K562 (cell line): ENCODE measurements at regions not wholly inside any gene's neighbourhood (a gene's known extent, or its start where the extent isn't known, plus 50 kb on each side); places are given as distances from the start of the nearest gene placed in this dataset.

Experiments
- ATAC-seq: fragments of 200-7000 bp; cut with Tn5 transposase; 3 replicates; pipeline ENCODE4 v1.9.1; 2020; ENCODE audit warnings: moderate library complexity
- BruUV-seq: library from RNA; stranded (reverse); fragments of 400-500 nt; replicated peaks from 2 replicates; lab custom pipeline; 2021; lab: Mats Ljungman, UMichigan
- CTCF ChIA-PET: fragments of 300-600 bp; formaldehyde crosslinking; extraction: SDS; loops from one replicate; lab custom pipeline; 2021; ENCODE audit warnings: low intra/inter-chr PET ratio; lab: Yijun Ruan, JAX
- POLR2A ChIA-PET: fragments of 300-600, 350-650 bp; sonication (Branson Sonifier 250); formaldehyde crosslinking; extraction: SDS; loops from one replicate; lab custom pipeline; 2021; ENCODE audit warnings: antibody characterized with exemption, inconsistent platforms; lab: Yijun Ruan, JAX
- DNase-seq, 4 experiments: peaks; one replicate each; pipeline versions ENCODE4 v3.0.0 to v3.0.0-alpha.2; 2011 to 2018; ENCODE audit warnings: low spot score in 3 of 4, mixed read lengths in 3 of 4; ENCODE audit errors: extremely low read depth in 1 of 4
- FAIRE-seq: peaks from 2 replicates; lab custom pipeline; 2011; peaks lifted over from hg19 to GRCh38; lab: Jason Lieb, UNC
- H2AFZ ChIP-seq: 2 replicates; pipeline ENCODE4 v1.6.0; 2011; ENCODE audit warnings: low read depth, low read length, control low read depth, inconsistent platforms
- H3K27ac ChIP-seq: fragments of 200-600 bp; 3 replicates; pipeline ENCODE4 v1.8.0; 2011; ENCODE audit warnings: low read depth, mild to moderate bottlenecking, control low read depth, inconsistent platforms, low read length, moderate library complexity, mixed read lengths; ENCODE audit errors: extremely low read depth
- H3K27me3 ChIP-seq, 2 experiments: fragments of 300-600 bp in 1 of 2; 2 replicates in 1 of 2; 3 replicates in 1 of 2; pipeline versions ENCODE4 v1.6.0 to v1.8.0; 2011; ENCODE audit warnings: inconsistent platforms in 2 of 2, low read length in 2 of 2, mild to moderate bottlenecking in 1 of 2, mixed read lengths in 1 of 2, moderate library complexity in 1 of 2; ENCODE audit not compliant: control insufficient read depth in 2 of 2, insufficient read depth in 2 of 2
- H3K36me3 ChIP-seq: fragments of 300-600 bp; 3 replicates; pipeline ENCODE4 v1.8.0; 2011; ENCODE audit warnings: mild to moderate bottlenecking, low read length, inconsistent platforms; ENCODE audit not compliant: control insufficient read depth, insufficient read depth
- H3K4me1 ChIP-seq, 2 experiments: fragments of 200-600 bp in 1 of 2; replicated peaks in 1 of 2; 2 replicates in 1 of 2; 3 replicates in 1 of 2; pipeline versions ENCODE4 v1.5.1 to v1.8.0; 2011; ENCODE audit warnings: inconsistent platforms in 2 of 2, low read length in 2 of 2, mild to moderate bottlenecking in 1 of 2, mixed read lengths in 1 of 2, moderate library complexity in 1 of 2; ENCODE audit not compliant: control insufficient read depth in 2 of 2, insufficient read depth in 2 of 2
- H3K4me2 ChIP-seq: 2 replicates; pipeline ENCODE4 v1.6.1; 2011; ENCODE audit warnings: low read length, control low read depth, inconsistent platforms, mixed read lengths; ENCODE audit not compliant: insufficient read depth
- H3K4me3 ChIP-seq: fragments of 200-600 bp; sonication (generic), shearing (Covaris generic); 2 replicates; pipeline ENCODE4 v1.5.1; 2016; ENCODE audit warnings: control low read depth, inconsistent platforms
- H3K79me2 ChIP-seq: fragments of 200-600 bp; 3 replicates; pipeline ENCODE4 v1.8.0; 2011; ENCODE audit warnings: low read length, inconsistent platforms; ENCODE audit not compliant: control insufficient read depth, insufficient read depth
- H3K9ac ChIP-seq, 2 experiments: 2 replicates each; pipeline versions ENCODE4 v1.6.0 to v1.6.1; 2011; ENCODE audit warnings: low read depth in 2 of 2, low read length in 2 of 2, control low read depth in 1 of 2, inconsistent platforms in 1 of 2, mild to moderate bottlenecking in 1 of 2, mixed read lengths in 1 of 2; ENCODE audit not compliant: insufficient read depth in 1 of 2
- H3K9me1 ChIP-seq: one replicate; pipeline ENCODE4 v1.6.0; 2011; ENCODE audit warnings: inconsistent platforms, mild to moderate bottlenecking, low read length, moderate library complexity; ENCODE audit not compliant: control insufficient read depth, insufficient read depth
- H3K9me3 ChIP-seq: replicated peaks from 2 replicates; pipeline ENCODE4 v1.5.1; 2011; ENCODE audit warnings: low read depth, low read length, inconsistent platforms; ENCODE audit not compliant: control insufficient read depth, insufficient read depth
- H4K20me1 ChIP-seq: replicated peaks from 2 replicates; pipeline ENCODE4 v1.6.1; 2011; ENCODE audit warnings: low read length, inconsistent platforms, mixed read lengths; ENCODE audit not compliant: control insufficient read depth, insufficient read depth
- CAMTA2 ChIP-seq: fragments of 250-450 bp; sonication (Bioruptor Pico); conservative IDR thresholded peaks from 2 replicates; pipeline ENCODE4 v1.5.1; 2022
- CREBBP ChIP-seq: IDR thresholded peaks from one replicate; pipeline ENCODE4 v1.6.1; 2012; ENCODE audit warnings: low read depth, mild to moderate bottlenecking, control low read depth, inconsistent platforms, low read length
- ETV5 ChIP-seq: sonication (generic); formaldehyde crosslinking; IDR thresholded peaks from 2 replicates; pipeline ENCODE4 v1.4.0; 2020; ENCODE audit warnings: low read depth, mild to moderate bottlenecking, missing genetic modification reagents
- NCOA2 ChIP-seq, 2 experiments: fragments of 450-650 bp; IDR thresholded peaks; 2 replicates each; pipeline ENCODE4 v1.6.1; 2018; ENCODE audit warnings: mild to moderate bottlenecking in 2 of 2, moderate library complexity in 1 of 2; ENCODE audit not compliant: partially characterized antibody in 2 of 2
- NR0B1 ChIP-seq: fragments of 450-650 bp; IDR thresholded peaks from one replicate; pipeline ENCODE4 v1.6.1; 2018; ENCODE audit warnings: mild to moderate bottlenecking, moderate library complexity; ENCODE audit not compliant: partially characterized antibody
- ZKSCAN3 ChIP-seq: fragments of 250-450 bp; sonication (Bioruptor Pico); IDR thresholded peaks from 2 replicates; pipeline ENCODE4 v1.4.0; 2020
- ZNF24 ChIP-seq: fragments of 450-650 bp; IDR thresholded peaks from 2 replicates; pipeline ENCODE4 v1.6.1; 2016
- ZNF253 ChIP-seq: fragments of 250-450 bp; sonication (Bioruptor Pico); conservative IDR thresholded peaks from 2 replicates; pipeline ENCODE4 v1.6.1; 2021; ENCODE audit warnings: mild to moderate bottlenecking
- WGBS: fragments of 100-300 bp; shearing (Covaris generic); methylation state at CpG from one replicate; pipeline ENCODE4 v1.1.6; 2016; ENCODE audit warnings: low coverage, mixed read lengths; ENCODE audit not compliant: insufficient coverage; ENCODE audit errors: missing lambda C conversion rate; 5-methylcytosine and 5-hydroxymethylcytosine counted together
- in situ Hi-C: fragments of 300-500 bp; cut with MboI; formaldehyde crosslinking; loops from 4 replicates; pipeline ENCODE4 v1.15.0; 2018; ENCODE audit warnings: inconsistent platforms, mixed read lengths
- intact Hi-C: fragments of 100-400 bp; cut with micrococcal nuclease; formaldehyde crosslinking; loops from 2 replicates; pipeline ENCODE4 v1.14.2; 2022

GRCh38 chr1:199811163-199811562, 216.3 kb upstream of the NR5A2 start:
- no peaks in the 10 kb centered on the region for H3K9me3 ChIP-seq
- WGBS = 3% methylated on average over 5 of the region's 5 CpGs
- FAIRE-seq (no peak), DNase-seq (no peak), ATAC-seq (no peak)
- H3K4me3 ChIP-seq = no peak overlapping the region
- no peak overlapping the region for H3K9ac ChIP-seq
- ChIA-PET CTCF (no interaction called here), POLR2A (no interaction called here)
- H3K79me2 ChIP-seq = no peaks in the 10 kb centered on the region
- H3K27me3 ChIP-seq = no peaks in the 10 kb centered on the region
- H3K4me2 ChIP-seq = no peak overlapping the region
- H3K9me1 ChIP-seq = no peaks in the 10 kb centered on the region
- TF ChIP-seq ZNF253 (CRISPR knock-in tag) = no peak
- TF ChIP-seq ZKSCAN3 (CRISPR knock-in tag) = no peak
- no peak for TF ChIP-seq NR0B1
- TF ChIP-seq CREBBP = no peak
- TF ChIP-seq NCOA2 (IDR thresholded peaks at IDR 0.05; ENCODE audit: partially characterized antibody in 2 of 2) = no peak
- TF ChIP-seq ZNF24 = no peak
- TF ChIP-seq CAMTA2 (CRISPR knock-in tag) = no peak
- no peak for TF ChIP-seq ETV5
- intact Hi-C loops (no loop called here), in situ Hi-C loops (no loop called here)
- no peaks in the 10 kb centered on the region for H4K20me1 ChIP-seq
- no peaks in the 10 kb centered on the region for H3K4me1 ChIP-seq
- no TSS peak for BruUV-seq
- no peak overlapping the region for H3K27ac ChIP-seq
- H2AFZ ChIP-seq = no peak overlapping the region
- no peaks in the 10 kb centered on the region for H3K36me3 ChIP-seq
